Esophagus squamous epithelium (tissue), 5 donors: ENCODE measurements at regions not wholly inside any gene's neighbourhood (a gene's known extent, or its start where the extent isn't known, plus 50 kb on each side); places are given as distances from the start of the nearest gene placed in this dataset.

Source experiments
- DNase-seq: peaks from one replicate; lab custom pipeline; 2025; lab: John Stamatoyannopoulos, UW
- H3K27ac ChIP-seq, 4 donors: fragments of 200-600 bp; sonication (generic); one replicate each; pipeline ENCODE4 v1.5.1; 2016 to 2019; ENCODE audit warnings: mild to moderate bottlenecking in 1 of 4
- H3K27me3 ChIP-seq, 4 donors: fragments of 200-600 bp; sonication (generic); 1 replicate in 3 of 4; 2 replicates in 1 of 4; pipeline versions ENCODE4 v1.5.1 to v1.6.0; 2017 to 2021; ENCODE audit warnings: antibody characterized with exemption in 1 of 4
- H3K36me3 ChIP-seq, 3 donors: fragments of 200-600 bp; sonication (generic); one replicate each; pipeline ENCODE4 v1.5.1; 2016 to 2019
- H3K4me1 ChIP-seq, 3 donors: fragments of 200-600 bp; sonication (generic); one replicate each; pipeline ENCODE4 v1.5.1; 2017 to 2019
- H3K4me3 ChIP-seq, 4 donors: fragments of 200-600 bp; sonication (generic); 1 replicate in 3 of 4; 2 replicates in 1 of 4; pipeline ENCODE4 v1.5.1; 2016 to 2019; ENCODE audit warnings: mild to moderate bottlenecking in 2 of 4, moderate library complexity in 1 of 4
- H3K9me3 ChIP-seq, 3 donors: fragments of 200-600 bp; sonication (generic); one replicate each; pipeline ENCODE4 v1.5.1; 2016 to 2019
- CTCF ChIP-seq, 6 experiments: fragments of 450-650 bp in 4 of 6; fragments of 200-600 bp in 2 of 6; sonication (generic) in 2 of 6; IDR thresholded peaks; one replicate each; pipeline ENCODE4 v1.5.1; 2016 to 2019; ENCODE audit warnings: antibody characterized with exemption in 6 of 6, mild to moderate bottlenecking in 4 of 6, moderate library complexity in 4 of 6
- POLR2A ChIP-seq, 4 donors: fragments of 450-650 bp; IDR thresholded peaks; one replicate each; pipeline ENCODE4 v1.6.1; 2017; ENCODE audit warnings: antibody characterized with exemption in 4 of 4, mild to moderate bottlenecking in 4 of 4, moderate library complexity in 3 of 4
- WGBS, 2 donors: methylation state at CpG; one replicate each; pipeline ENCODE4 v1.1.5; 2018; 5-methylcytosine and 5-hydroxymethylcytosine counted together
- intact Hi-C: fragments of 100-400 bp; cut with DNase I; formaldehyde crosslinking; loops from one replicate; pipeline ENCODE4 v1.15.0; 2022
- donor health status: DM: yes; HTN: yes; CAD: no.

- intact Hi-C loops = no loop called here
- H3K4me1 ChIP-seq = no peaks in the 10 kb centered on the region
- TF ChIP-seq POLR2A (IDR thresholded peaks at IDR 0.05) = no peak
- no peak for TF ChIP-seq CTCF (IDR thresholded peaks at IDR 0.05)
- WGBS, 2 donors = 83 to 88% methylated on average over 2 of the region's 2 CpGs
- H3K27ac ChIP-seq = no peak overlapping the region
- H3K36me3 ChIP-seq = no peaks in the 10 kb centered on the region
- H3K4me3 ChIP-seq = no peak overlapping the region
- no peaks in the 10 kb centered on the region for H3K9me3 ChIP-seq
- no peak for DNase-seq
- H3K27me3 ChIP-seq = no peaks in the 10 kb centered on the region
Observed at GRCh38 chr6:117138425-117138824, 126.9 kb upstream of the VGLL2 start.

- no peak for DNase-seq
- H3K27me3 ChIP-seq = no peaks in the 10 kb centered on the region
- no peak overlapping the region for H3K4me3 ChIP-seq
- intact Hi-C loops = no loop called here
- H3K4me1 ChIP-seq = no peaks in the 10 kb centered on the region
- TF ChIP-seq POLR2A (IDR thresholded peaks at IDR 0.05) (no peak), CTCF (IDR thresholded peaks at IDR 0.05) (no peak)
- H3K36me3 ChIP-seq = no peaks in the 10 kb centered on the region
- no peak overlapping the region for H3K27ac ChIP-seq
- no peaks in the 10 kb centered on the region for H3K9me3 ChIP-seq
Observed at GRCh38 chr6:117138920-117139319, 126.4 kb upstream of the VGLL2 start.

GRCh38 chr6:117142142-117142541, 123.2 kb upstream of the VGLL2 start:
- no peaks in the 10 kb centered on the region for H3K27me3 ChIP-seq
- 73 to 79% methylated on average over 3 of the region's 3 CpGs for WGBS, 2 donors
- no peaks in the 10 kb centered on the region for H3K4me1 ChIP-seq
- H3K27ac ChIP-seq = no peak overlapping the region
- H3K9me3 ChIP-seq = no peaks in the 10 kb centered on the region
- intact Hi-C loops = no loop called here
- TF ChIP-seq CTCF (IDR thresholded peaks at IDR 0.05) (no peak), POLR2A (IDR thresholded peaks at IDR 0.05) (no peak)
- H3K4me3 ChIP-seq = no peak overlapping the region
- no peak for DNase-seq
- H3K36me3 ChIP-seq = no peaks in the 10 kb centered on the region

- DNase-seq = no peak
- WGBS, 2 donors = 73 to 93% methylated on average over 1 of the region's 1 CpG
- no peaks in the 10 kb centered on the region for H3K4me1 ChIP-seq
- no peaks in the 10 kb centered on the region for H3K36me3 ChIP-seq
- no peak overlapping the region for H3K4me3 ChIP-seq
- intact Hi-C loops = no loop called here
- H3K9me3 ChIP-seq = no peaks in the 10 kb centered on the region
- no peaks in the 10 kb centered on the region for H3K27me3 ChIP-seq
- no peak overlapping the region for H3K27ac ChIP-seq
- TF ChIP-seq CTCF (IDR thresholded peaks at IDR 0.05) = no peak
- no peak for TF ChIP-seq POLR2A (IDR thresholded peaks at IDR 0.05)
Observed at GRCh38 chr6:117142995-117143394, 122.4 kb upstream of the VGLL2 start.

- no peaks in the 10 kb centered on the region for H3K4me1 ChIP-seq
- H3K27ac ChIP-seq = no peak overlapping the region
- no peak for DNase-seq
- intact Hi-C loops = no loop called here
- no peaks in the 10 kb centered on the region for H3K36me3 ChIP-seq
- no peaks in the 10 kb centered on the region for H3K27me3 ChIP-seq
- TF ChIP-seq POLR2A (IDR thresholded peaks at IDR 0.05) (no peak), CTCF (IDR thresholded peaks at IDR 0.05) (no peak)
- H3K4me3 ChIP-seq = no peak overlapping the region
- H3K9me3 ChIP-seq = no peaks in the 10 kb centered on the region
- 54% methylated on average over 2 of the region's 2 CpGs for WGBS, 2 donors
Observed at GRCh38 chr6:117143647-117144046, 121.7 kb upstream of the VGLL2 start.
